ENCODE measurements at regions not wholly inside any gene's neighbourhood (a gene's known extent, or its start where the extent isn't known, plus 50 kb on each side); places are given as distances from the start of the nearest gene placed in this dataset.
A peak's percentile ranks its signal among the peaks of the same experiment; 100 is the strongest.
"Not testable (repeated sequence)": the region's sequence is repeated elsewhere in the genome, so short reads cannot be mapped to it uniquely, and the experiment has no call there.

- no peak for DNase-seq (ENCODE audit: low read depth)
Observed at GRCh38 chr4:126513596-126513995, 1119.2 kb upstream of the INTU start.

GRCh38 chr4:126520731-126521130, 1112.0 kb upstream of the INTU start:
- no peak for DNase-seq (ENCODE audit: low read depth)

GRCh38 chr4:126525400-126525799, 1107.4 kb upstream of the INTU start:
- DNase-seq (ENCODE audit: low read depth): not testable (repeated sequence)

- DNase-seq (ENCODE audit: low read depth): no peak
Observed at GRCh38 chr4:126526335-126526734, 1106.4 kb upstream of the INTU start.

- no peak for DNase-seq (ENCODE audit: low read depth)
Observed at GRCh38 chr4:126529997-126530396, 1102.8 kb upstream of the INTU start.

- DNase-seq (ENCODE audit: low read depth): no peak
Observed at GRCh38 chr4:126530996-126531585, 1101.7 kb upstream of the INTU start.

- no peak for DNase-seq (ENCODE audit: low read depth)
Observed at GRCh38 chr4:126532527-126532926, 1100.2 kb upstream of the INTU start.

GRCh38 chr4:126533146-126533805, 1099.5 kb upstream of the INTU start:
- no peak for DNase-seq (ENCODE audit: low read depth)

GRCh38 chr4:126539771-126540170, 1093.0 kb upstream of the INTU start:
- DNase-seq (ENCODE audit: low read depth): no peak

- DNase-seq (ENCODE audit: low read depth): no peak
Observed at GRCh38 chr4:126541820-126542219, 1090.9 kb upstream of the INTU start.

GRCh38 chr4:126544276-126544675, 1088.5 kb upstream of the INTU start:
- DNase-seq (ENCODE audit: low read depth): no peak

- DNase-seq (ENCODE audit: low read depth): not testable (repeated sequence)
Observed at GRCh38 chr4:126546197-126546596, 1086.6 kb upstream of the INTU start.

GRCh38 chr4:126547352-126547751, 1085.4 kb upstream of the INTU start:
- no peak for DNase-seq (ENCODE audit: low read depth)

GRCh38 chr4:126548890-126549289, 1083.9 kb upstream of the INTU start:
- no peak for DNase-seq (ENCODE audit: low read depth)

- no peak for DNase-seq (ENCODE audit: low read depth)
Observed at GRCh38 chr4:126552321-126552720, 1080.4 kb upstream of the INTU start.

- no peak for DNase-seq (ENCODE audit: low read depth)
Observed at GRCh38 chr4:126553248-126553647, 1079.5 kb upstream of the INTU start.

GRCh38 chr4:126558596-126558995, 1074.2 kb upstream of the INTU start:
- DNase-seq (ENCODE audit: low read depth): no peak

- DNase-seq (ENCODE audit: low read depth): no peak
Observed at GRCh38 chr4:126559961-126560360, 1072.8 kb upstream of the INTU start.

- no peak for DNase-seq (ENCODE audit: low read depth)
Observed at GRCh38 chr4:126560794-126561193, 1072.0 kb upstream of the INTU start.

GRCh38 chr4:126563389-126563788, 1069.4 kb upstream of the INTU start:
- DNase-seq (ENCODE audit: low read depth): no peak

- peak; percentile 22 for DNase-seq (ENCODE audit: low read depth)
Observed at GRCh38 chr4:126564283-126564854, 1068.4 kb upstream of the INTU start.

- no peak for DNase-seq (ENCODE audit: low read depth)
Observed at GRCh38 chr4:126568652-126569570, 1063.8 kb upstream of the INTU start.
